GM12878 (cell line): ENCODE measurements at regions not wholly inside any gene's neighbourhood (a gene's known extent, or its start where the extent isn't known, plus 50 kb on each side); places are given as distances from the start of the nearest gene placed in this dataset.

Experiments used
- CHD1 ChIP-seq: IDR thresholded peaks from 2 replicates; pipeline ENCODE4 v1.6.1; 2012; ENCODE audit warnings: low read depth, low read length, improper control_type of control experiment
- MYC ChIP-seq: IDR thresholded peaks from 2 replicates; pipeline ENCODE4 v1.6.1; 2011; ENCODE audit warnings: mild to moderate bottlenecking, low read length, moderate library complexity, inconsistent platforms; ENCODE audit not compliant: insufficient read depth, insufficient replicate concordance, insufficient read length, severe bottlenecking
- POLR2A ChIP-seq: IDR thresholded peaks from 2 replicates; pipeline ENCODE4 v1.6.1; 2011; ENCODE audit warnings: low read depth, mild to moderate bottlenecking, low read length
- SIX5 ChIP-seq: IDR thresholded peaks from 2 replicates; pipeline ENCODE4 v1.6.1; 2011; ENCODE audit warnings: mild to moderate bottlenecking, low read depth, low read length, moderate library complexity; ENCODE audit not compliant: severe bottlenecking
- TF ChIP-seq, protein P1 (sequence below), 3 experiments: IDR thresholded peaks in 2 of 3; conservative IDR thresholded peaks in 1 of 3; 2 replicates each; pipeline ENCODE4 v1.5.1; 2011; ENCODE audit warnings: low read depth in 3 of 3, low read length in 3 of 3, mild to moderate bottlenecking in 3 of 3, control low read depth in 2 of 3, moderate library complexity in 2 of 3, inconsistent platforms in 1 of 3, mixed read lengths in 1 of 3; ENCODE audit not compliant: control insufficient read depth in 2 of 3, insufficient read depth in 1 of 3; ENCODE audit errors: extremely low read depth in 1 of 3
- TF ChIP-seq, protein P2 (sequence below): fragments of 450-650 bp; IDR thresholded peaks from 2 replicates; pipeline ENCODE4 v1.6.1; 2017; ENCODE audit warnings: mild to moderate bottlenecking
- TF ChIP-seq, protein P3 (sequence below): IDR thresholded peaks from 2 replicates; pipeline ENCODE4 v1.6.1; 2012; ENCODE audit warnings: low read depth, low read length, improper control_type of control experiment

DNA sequence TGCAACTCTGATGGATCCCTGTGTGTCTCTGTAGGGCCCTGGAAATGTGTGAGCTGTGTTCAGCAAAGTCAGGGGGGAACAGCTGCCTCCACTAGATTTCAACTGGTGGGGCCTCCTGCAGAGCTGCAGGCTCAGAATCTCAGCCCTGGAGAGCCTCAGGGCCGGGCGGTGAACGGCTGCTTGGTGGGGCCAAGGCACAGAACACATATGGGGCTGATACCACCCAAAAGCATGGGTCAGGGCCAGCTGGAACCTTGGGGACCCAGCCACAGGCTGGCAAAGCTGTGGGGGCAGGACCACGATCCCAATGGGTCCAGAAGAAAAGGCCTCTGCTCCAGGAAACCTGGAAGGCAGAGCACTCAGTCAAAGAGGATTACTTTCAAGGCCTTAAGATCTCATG, 878.5 kb downstream of the BCL11B start:
- TF ChIP-seq, protein P1, sequence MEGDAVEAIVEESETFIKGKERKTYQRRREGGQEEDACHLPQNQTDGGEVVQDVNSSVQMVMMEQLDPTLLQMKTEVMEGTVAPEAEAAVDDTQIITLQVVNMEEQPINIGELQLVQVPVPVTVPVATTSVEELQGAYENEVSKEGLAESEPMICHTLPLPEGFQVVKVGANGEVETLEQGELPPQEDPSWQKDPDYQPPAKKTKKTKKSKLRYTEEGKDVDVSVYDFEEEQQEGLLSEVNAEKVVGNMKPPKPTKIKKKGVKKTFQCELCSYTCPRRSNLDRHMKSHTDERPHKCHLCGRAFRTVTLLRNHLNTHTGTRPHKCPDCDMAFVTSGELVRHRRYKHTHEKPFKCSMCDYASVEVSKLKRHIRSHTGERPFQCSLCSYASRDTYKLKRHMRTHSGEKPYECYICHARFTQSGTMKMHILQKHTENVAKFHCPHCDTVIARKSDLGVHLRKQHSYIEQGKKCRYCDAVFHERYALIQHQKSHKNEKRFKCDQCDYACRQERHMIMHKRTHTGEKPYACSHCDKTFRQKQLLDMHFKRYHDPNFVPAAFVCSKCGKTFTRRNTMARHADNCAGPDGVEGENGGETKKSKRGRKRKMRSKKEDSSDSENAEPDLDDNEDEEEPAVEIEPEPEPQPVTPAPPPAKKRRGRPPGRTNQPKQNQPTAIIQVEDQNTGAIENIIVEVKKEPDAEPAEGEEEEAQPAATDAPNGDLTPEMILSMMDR (IDR thresholded peaks at IDR 0.05 in 2 of 3, conservative IDR thresholded peaks at IDR 0.05 in 1 of 3; ENCODE audit: control insufficient read depth in 2 of 3, extremely low read depth in 1 of 3, insufficient read depth in 1 of 3, low read depth in 3 of 3, low read length in 3 of 3), result no peak
- TF ChIP-seq CHD1 (no peak), SIX5 (no peak), MYC (no peak), POLR2A (no peak)
- TF ChIP-seq, protein P2, sequence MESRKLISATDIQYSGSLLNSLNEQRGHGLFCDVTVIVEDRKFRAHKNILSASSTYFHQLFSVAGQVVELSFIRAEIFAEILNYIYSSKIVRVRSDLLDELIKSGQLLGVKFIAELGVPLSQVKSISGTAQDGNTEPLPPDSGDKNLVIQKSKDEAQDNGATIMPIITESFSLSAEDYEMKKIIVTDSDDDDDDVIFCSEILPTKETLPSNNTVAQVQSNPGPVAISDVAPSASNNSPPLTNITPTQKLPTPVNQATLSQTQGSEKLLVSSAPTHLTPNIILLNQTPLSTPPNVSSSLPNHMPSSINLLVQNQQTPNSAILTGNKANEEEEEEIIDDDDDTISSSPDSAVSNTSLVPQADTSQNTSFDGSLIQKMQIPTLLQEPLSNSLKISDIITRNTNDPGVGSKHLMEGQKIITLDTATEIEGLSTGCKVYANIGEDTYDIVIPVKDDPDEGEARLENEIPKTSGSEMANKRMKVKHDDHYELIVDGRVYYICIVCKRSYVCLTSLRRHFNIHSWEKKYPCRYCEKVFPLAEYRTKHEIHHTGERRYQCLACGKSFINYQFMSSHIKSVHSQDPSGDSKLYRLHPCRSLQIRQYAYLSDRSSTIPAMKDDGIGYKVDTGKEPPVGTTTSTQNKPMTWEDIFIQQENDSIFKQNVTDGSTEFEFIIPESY, result no peak
- TF ChIP-seq, protein P3, sequence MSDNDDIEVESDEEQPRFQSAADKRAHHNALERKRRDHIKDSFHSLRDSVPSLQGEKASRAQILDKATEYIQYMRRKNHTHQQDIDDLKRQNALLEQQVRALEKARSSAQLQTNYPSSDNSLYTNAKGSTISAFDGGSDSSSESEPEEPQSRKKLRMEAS, result no peak
